ENCODE measurements at regions not wholly inside any gene's neighbourhood (a gene's known extent, or its start where the extent isn't known, plus 50 kb on each side); places are given as distances from the start of the nearest gene placed in this dataset.

- ChIA-PET CTCF (ENCODE audit: low intra/inter-chr PET ratio) (no interaction called here), POLR2A (no interaction called here)
- H4K20me1 ChIP-seq (replicated peaks; ENCODE audit: control insufficient read depth, insufficient read depth, low read length), result no peaks in the 10 kb centered on the region
- FAIRE-seq (no peak), DNase-seq (ENCODE audit: extremely low read depth in 1 of 4, low spot score in 3 of 4) (no peak), ATAC-seq (no peak)
- H3K79me2 ChIP-seq (ENCODE audit: control insufficient read depth, insufficient read depth, low read length), result no peaks in the 10 kb centered on the region
- H3K36me3 ChIP-seq (ENCODE audit: control insufficient read depth, insufficient read depth, low read length), result no peaks in the 10 kb centered on the region
- in situ Hi-C loops (cut with MboI) (no loop called here), intact Hi-C loops (cut with micrococcal nuclease) (no loop called here)
- BruUV-seq (replicated peaks), result no TSS peak
- H3K4me3 ChIP-seq, result no peak overlapping the region
- no peaks in the 10 kb centered on the region for H3K4me1 ChIP-seq (replicated peaks in 1 of 2; ENCODE audit: control insufficient read depth in 2 of 2, insufficient read depth in 2 of 2, low read length in 2 of 2)
- no peaks in the 10 kb centered on the region for H3K9me3 ChIP-seq (replicated peaks; ENCODE audit: control insufficient read depth, insufficient read depth, low read depth, low read length)
- no peaks in the 10 kb centered on the region for H3K9me1 ChIP-seq (ENCODE audit: control insufficient read depth, insufficient read depth, low read length)
- H3K4me2 ChIP-seq (ENCODE audit: insufficient read depth, low read length), result no peak overlapping the region
- no peak overlapping the region for H3K9ac ChIP-seq (ENCODE audit: insufficient read depth in 1 of 2, low read depth in 2 of 2, low read length in 2 of 2)
- no peak overlapping the region for H2AFZ ChIP-seq (ENCODE audit: low read depth, low read length)
- no peaks in the 10 kb centered on the region for H3K27me3 ChIP-seq (ENCODE audit: control insufficient read depth in 2 of 2, insufficient read depth in 2 of 2, low read length in 2 of 2)
- 0% methylated on average over 3 of the region's 3 CpGs for WGBS (ENCODE audit: insufficient coverage, low coverage, missing lambda C conversion rate)
- H3K27ac ChIP-seq (ENCODE audit: extremely low read depth, low read depth, low read length), result no peak overlapping the region
- TF ChIP-seq, protein P1, sequence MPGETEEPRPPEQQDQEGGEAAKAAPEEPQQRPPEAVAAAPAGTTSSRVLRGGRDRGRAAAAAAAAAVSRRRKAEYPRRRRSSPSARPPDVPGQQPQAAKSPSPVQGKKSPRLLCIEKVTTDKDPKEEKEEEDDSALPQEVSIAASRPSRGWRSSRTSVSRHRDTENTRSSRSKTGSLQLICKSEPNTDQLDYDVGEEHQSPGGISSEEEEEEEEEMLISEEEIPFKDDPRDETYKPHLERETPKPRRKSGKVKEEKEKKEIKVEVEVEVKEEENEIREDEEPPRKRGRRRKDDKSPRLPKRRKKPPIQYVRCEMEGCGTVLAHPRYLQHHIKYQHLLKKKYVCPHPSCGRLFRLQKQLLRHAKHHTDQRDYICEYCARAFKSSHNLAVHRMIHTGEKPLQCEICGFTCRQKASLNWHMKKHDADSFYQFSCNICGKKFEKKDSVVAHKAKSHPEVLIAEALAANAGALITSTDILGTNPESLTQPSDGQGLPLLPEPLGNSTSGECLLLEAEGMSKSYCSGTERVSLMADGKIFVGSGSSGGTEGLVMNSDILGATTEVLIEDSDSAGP (CRISPR knock-in tag; IDR thresholded peaks at IDR 0.05), result no peak
- TF ChIP-seq, protein P2, sequence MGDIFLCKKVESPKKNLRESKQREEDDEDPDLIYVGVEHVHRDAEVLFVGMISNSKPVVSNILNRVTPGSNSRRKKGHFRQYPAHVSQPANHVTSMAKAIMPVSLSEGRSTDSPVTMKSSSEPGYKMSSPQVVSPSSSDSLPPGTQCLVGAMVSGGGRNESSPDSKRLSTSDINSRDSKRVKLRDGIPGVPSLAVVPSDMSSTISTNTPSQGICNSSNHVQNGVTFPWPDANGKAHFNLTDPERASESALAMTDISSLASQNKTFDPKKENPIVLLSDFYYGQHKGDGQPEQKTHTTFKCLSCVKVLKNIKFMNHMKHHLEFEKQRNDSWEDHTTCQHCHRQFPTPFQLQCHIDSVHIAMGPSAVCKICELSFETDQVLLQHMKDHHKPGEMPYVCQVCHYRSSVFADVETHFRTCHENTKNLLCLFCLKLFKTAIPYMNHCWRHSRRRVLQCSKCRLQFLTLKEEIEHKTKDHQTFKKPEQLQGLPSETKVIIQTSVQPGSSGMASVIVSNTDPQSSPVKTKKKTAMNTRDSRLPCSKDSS (IDR thresholded peaks at IDR 0.05; ENCODE audit: low read depth, partially characterized antibody), result no peak
- TF ChIP-seq KAT7 (CRISPR knock-in tag; IDR thresholded peaks at IDR 0.05; ENCODE audit: borderline replicate concordance) (no peak), ZNF707 (CRISPR knock-in tag; conservative IDR thresholded peaks at IDR 0.05) (no peak), MXI1 (IDR thresholded peaks at IDR 0.05; ENCODE audit: low read depth, low read length) (no peak), CBX1 (IDR thresholded peaks at IDR 0.05; ENCODE audit: low read depth) (no peak), EZH2 (IDR thresholded peaks at IDR 0.05; ENCODE audit: borderline replicate concordance, low read depth, low read length) (no peak), CTCFL (IDR thresholded peaks at IDR 0.05; ENCODE audit: borderline replicate concordance, insufficient read depth, low read depth, low read length, poor library complexity, severe bottlenecking) (no peak), RFX5 (IDR thresholded peaks at IDR 0.05; ENCODE audit: low read depth, low read length) (no peak)
- TF ChIP-seq, protein P3, sequence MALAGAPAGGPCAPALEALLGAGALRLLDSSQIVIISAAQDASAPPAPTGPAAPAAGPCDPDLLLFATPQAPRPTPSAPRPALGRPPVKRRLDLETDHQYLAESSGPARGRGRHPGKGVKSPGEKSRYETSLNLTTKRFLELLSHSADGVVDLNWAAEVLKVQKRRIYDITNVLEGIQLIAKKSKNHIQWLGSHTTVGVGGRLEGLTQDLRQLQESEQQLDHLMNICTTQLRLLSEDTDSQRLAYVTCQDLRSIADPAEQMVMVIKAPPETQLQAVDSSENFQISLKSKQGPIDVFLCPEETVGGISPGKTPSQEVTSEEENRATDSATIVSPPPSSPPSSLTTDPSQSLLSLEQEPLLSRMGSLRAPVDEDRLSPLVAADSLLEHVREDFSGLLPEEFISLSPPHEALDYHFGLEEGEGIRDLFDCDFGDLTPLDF (CRISPR knock-in tag; IDR thresholded peaks at IDR 0.05), result no peak
These were observed 66.0 kb downstream of the BMP4 start for GRCh38 chr14:53890611-53891101.
